ENCODE measurements at regions not wholly inside any gene's neighbourhood (a gene's known extent, or its start where the extent isn't known, plus 50 kb on each side); places are given as distances from the start of the nearest gene placed in this dataset.
"Not testable (repeated sequence)": the region's sequence is repeated elsewhere in the genome, so short reads cannot be mapped to it uniquely, and the experiment has no call there.

DNA sequence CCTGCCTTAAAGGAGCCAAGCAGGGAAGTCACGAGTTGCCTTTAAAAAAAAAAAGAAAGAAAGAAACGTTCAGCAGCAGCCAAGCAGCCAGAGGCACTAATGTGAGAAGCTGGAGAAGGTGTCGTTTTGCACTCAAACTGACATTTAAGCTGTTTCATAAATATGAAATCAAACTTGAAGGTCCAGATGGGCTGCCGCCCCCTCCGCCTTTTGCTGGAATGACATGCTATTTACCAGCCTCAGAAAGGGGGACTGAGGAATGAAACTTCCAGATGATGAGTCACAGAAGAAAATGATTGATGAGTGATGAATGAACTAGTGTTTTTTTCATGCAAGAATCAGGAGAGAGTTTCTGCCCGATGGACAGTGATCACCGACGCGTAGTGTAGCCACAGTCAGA is 396.8 kb downstream of the IGSF11 start:
- Mint-ChIP-seq H3K9me3 (ENCODE audit: low read depth, unreplicated experiment) (no peaks in the 10 kb centered on the region), H3K27ac (ENCODE audit: unreplicated experiment) (no peak overlapping the region), H3K27me3 (ENCODE audit: unreplicated experiment) (peaks cover 43% of the 10 kb centered on the region), H3K36me3 (ENCODE audit: insufficient read depth, unreplicated experiment) (no peaks in the 10 kb centered on the region), H3K4me3 (ENCODE audit: low read depth, unreplicated experiment) (no peak overlapping the region), H3K4me1 (ENCODE audit: low read depth, unreplicated experiment) (peaks cover 11% of the 10 kb centered on the region)
- TF ChIP-seq, protein P1, sequence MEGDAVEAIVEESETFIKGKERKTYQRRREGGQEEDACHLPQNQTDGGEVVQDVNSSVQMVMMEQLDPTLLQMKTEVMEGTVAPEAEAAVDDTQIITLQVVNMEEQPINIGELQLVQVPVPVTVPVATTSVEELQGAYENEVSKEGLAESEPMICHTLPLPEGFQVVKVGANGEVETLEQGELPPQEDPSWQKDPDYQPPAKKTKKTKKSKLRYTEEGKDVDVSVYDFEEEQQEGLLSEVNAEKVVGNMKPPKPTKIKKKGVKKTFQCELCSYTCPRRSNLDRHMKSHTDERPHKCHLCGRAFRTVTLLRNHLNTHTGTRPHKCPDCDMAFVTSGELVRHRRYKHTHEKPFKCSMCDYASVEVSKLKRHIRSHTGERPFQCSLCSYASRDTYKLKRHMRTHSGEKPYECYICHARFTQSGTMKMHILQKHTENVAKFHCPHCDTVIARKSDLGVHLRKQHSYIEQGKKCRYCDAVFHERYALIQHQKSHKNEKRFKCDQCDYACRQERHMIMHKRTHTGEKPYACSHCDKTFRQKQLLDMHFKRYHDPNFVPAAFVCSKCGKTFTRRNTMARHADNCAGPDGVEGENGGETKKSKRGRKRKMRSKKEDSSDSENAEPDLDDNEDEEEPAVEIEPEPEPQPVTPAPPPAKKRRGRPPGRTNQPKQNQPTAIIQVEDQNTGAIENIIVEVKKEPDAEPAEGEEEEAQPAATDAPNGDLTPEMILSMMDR (IDR thresholded peaks at IDR 0.05; ENCODE audit: unreplicated experiment) = no peak
- intact Hi-C loops (cut with micrococcal nuclease; ENCODE audit: unreplicated experiment) = no loop called here
- no TSS peak for BruUV-seq (replicated peaks)
- CTCF ChIA-PET = no interaction called here
- DNase-seq = no peak

DNA sequence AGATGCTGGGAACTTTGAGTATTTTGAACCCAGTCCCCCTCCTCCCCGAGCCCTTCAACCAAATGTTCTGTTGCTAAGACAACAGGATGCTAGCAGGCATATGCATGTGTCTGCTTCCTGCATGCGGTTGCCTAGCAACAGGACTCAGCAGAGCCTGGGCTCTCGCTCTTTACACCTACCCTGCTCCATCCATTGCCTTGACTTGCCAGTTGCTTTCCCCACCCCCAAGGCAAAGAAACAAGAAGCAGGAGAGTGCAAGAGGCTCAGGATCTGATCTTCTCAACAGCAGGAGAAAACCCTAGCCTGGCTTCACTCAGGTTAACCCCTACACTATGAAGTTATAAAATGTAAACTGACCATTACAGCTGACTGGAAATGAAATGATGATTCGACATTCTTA is 393.0 kb downstream of the IGSF11 start:
- Mint-ChIP-seq H3K4me1 (ENCODE audit: low read depth, unreplicated experiment) (peaks cover 8% of the 10 kb centered on the region), H3K36me3 (ENCODE audit: insufficient read depth, unreplicated experiment) (no peaks in the 10 kb centered on the region), H3K27me3 (ENCODE audit: unreplicated experiment) (peaks cover 56% of the 10 kb centered on the region), H3K4me3 (ENCODE audit: low read depth, unreplicated experiment) (no peak overlapping the region), H3K9me3 (ENCODE audit: low read depth, unreplicated experiment) (no peaks in the 10 kb centered on the region), H3K27ac (ENCODE audit: unreplicated experiment) (no peak overlapping the region)
- CTCF ChIA-PET = no interaction called here
- intact Hi-C loops (cut with micrococcal nuclease; ENCODE audit: unreplicated experiment) = no loop called here
- no TSS peak for BruUV-seq (replicated peaks)
- TF ChIP-seq, protein P1 (IDR thresholded peaks at IDR 0.05; ENCODE audit: unreplicated experiment) = no peak
- DNase-seq = peak; percentile 11

DNA sequence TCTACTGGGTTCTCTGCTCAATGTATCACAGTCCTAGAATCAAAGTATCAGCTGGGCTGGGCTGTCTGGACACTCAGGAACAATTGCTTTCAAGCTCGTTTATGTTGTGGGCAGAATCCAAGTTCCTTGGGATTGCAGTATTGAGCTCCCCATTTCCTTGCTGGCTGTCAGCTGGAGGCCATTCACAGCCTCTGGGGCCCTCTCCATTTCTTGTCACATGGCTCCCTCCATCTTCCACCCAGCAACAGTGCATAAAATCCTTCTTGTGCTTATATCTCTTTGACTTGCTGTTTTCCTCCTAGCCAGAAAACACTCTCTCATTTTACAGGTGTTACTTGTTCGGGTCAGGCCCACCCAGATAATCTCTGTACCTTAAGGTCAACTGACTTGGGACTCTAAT is 363.5 kb downstream of the IGSF11 start:
- TF ChIP-seq, protein P1 (IDR thresholded peaks at IDR 0.05; ENCODE audit: unreplicated experiment) = no peak
- intact Hi-C loops (cut with micrococcal nuclease; ENCODE audit: unreplicated experiment) = no loop called here
- no TSS peak for BruUV-seq (replicated peaks)
- Mint-ChIP-seq H3K9me3 (ENCODE audit: low read depth, unreplicated experiment) (no peaks in the 10 kb centered on the region), H3K4me1 (ENCODE audit: low read depth, unreplicated experiment) (no peaks in the 10 kb centered on the region), H3K27me3 (ENCODE audit: unreplicated experiment) (no peaks in the 10 kb centered on the region), H3K4me3 (ENCODE audit: low read depth, unreplicated experiment) (no peak overlapping the region), H3K36me3 (ENCODE audit: insufficient read depth, unreplicated experiment) (no peaks in the 10 kb centered on the region), H3K27ac (ENCODE audit: unreplicated experiment) (no peak overlapping the region)
- no peak for DNase-seq
- CTCF ChIA-PET = no interaction called here

DNA sequence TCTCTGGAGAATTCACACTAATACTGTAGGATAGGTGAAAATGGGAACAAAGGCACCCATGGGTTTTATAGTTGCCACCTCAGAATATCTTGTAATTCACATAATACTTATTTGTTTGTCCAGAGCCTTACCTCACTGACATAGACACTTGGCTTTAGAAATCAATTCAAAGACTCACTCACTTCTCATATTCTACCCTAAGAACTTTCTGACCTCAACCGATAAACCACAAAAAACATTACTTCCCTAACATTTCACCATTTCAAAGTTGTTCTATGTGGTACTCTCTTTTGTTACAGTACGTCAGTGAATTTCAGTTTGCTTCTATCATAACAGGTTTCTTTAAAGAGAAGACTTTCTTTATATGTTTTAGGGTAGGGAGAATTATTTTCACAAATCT is 359.3 kb downstream of the IGSF11 start:
- H3K27ac Mint-ChIP-seq (ENCODE audit: unreplicated experiment) = no peak overlapping the region
- H3K9me3 Mint-ChIP-seq (ENCODE audit: low read depth, unreplicated experiment) = no peaks in the 10 kb centered on the region
- no peaks in the 10 kb centered on the region for H3K4me1 Mint-ChIP-seq (ENCODE audit: low read depth, unreplicated experiment)
- TF ChIP-seq, protein P1 (IDR thresholded peaks at IDR 0.05; ENCODE audit: unreplicated experiment) = no peak
- CTCF ChIA-PET = no interaction called here
- H3K27me3 Mint-ChIP-seq (ENCODE audit: unreplicated experiment) = no peaks in the 10 kb centered on the region
- no peaks in the 10 kb centered on the region for H3K36me3 Mint-ChIP-seq (ENCODE audit: insufficient read depth, unreplicated experiment)
- no peak for DNase-seq
- intact Hi-C loops (cut with micrococcal nuclease; ENCODE audit: unreplicated experiment) = no loop called here
- BruUV-seq (replicated peaks) = no TSS peak
- no peak overlapping the region for H3K4me3 Mint-ChIP-seq (ENCODE audit: low read depth, unreplicated experiment)

DNA sequence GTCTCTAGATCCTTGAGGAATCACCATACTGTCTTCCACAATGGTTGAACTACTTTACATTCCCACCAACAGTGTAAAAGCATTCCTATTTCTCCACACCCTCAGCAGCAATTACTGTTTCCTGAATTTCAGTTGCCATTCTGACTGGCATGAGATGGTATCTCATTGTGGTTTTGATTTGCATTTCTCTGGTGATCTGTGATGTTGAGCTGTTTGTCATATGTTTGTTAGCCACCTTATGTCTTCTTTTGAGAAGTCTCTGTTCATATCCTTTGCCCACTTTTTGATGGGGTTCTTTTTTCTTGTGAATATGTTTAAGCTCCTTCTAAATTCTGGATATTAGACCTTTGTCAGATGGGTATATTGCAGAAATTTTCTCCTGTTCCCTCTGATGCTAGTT is 356.0 kb downstream of the IGSF11 start:
- H3K9me3 Mint-ChIP-seq (ENCODE audit: low read depth, unreplicated experiment); H3K27ac Mint-ChIP-seq (ENCODE audit: unreplicated experiment); H3K27me3 Mint-ChIP-seq (ENCODE audit: unreplicated experiment); H3K36me3 Mint-ChIP-seq (ENCODE audit: insufficient read depth, unreplicated experiment); CTCF ChIA-PET; intact Hi-C loops (cut with micrococcal nuclease; ENCODE audit: unreplicated experiment); BruUV-seq (replicated peaks); H3K4me1 Mint-ChIP-seq (ENCODE audit: low read depth, unreplicated experiment); DNase-seq; H3K4me3 Mint-ChIP-seq (ENCODE audit: low read depth, unreplicated experiment): not testable (repeated sequence)
